GM06990 (cell line): ENCODE measurements at regions not wholly inside any gene's neighbourhood (a gene's known extent, or its start where the extent isn't known, plus 50 kb on each side); places are given as distances from the start of the nearest gene placed in this dataset.

Source experiments
- DNase-seq: peaks from one replicate; pipeline ENCODE4 v3.0.0-alpha.2; 2011; ENCODE audit not compliant: insufficient read length; ENCODE audit errors: extremely low read depth
- H3K27me3 ChIP-seq: replicated peaks from 2 replicates; pipeline ENCODE4 v1.6.0; 2011; ENCODE audit warnings: low read length; ENCODE audit not compliant: control insufficient read depth, insufficient read depth
- H3K36me3 ChIP-seq: 2 replicates; pipeline ENCODE4 v1.5.1; 2011; ENCODE audit warnings: low read length; ENCODE audit not compliant: control insufficient read depth, insufficient read depth
- H3K4me3 ChIP-seq: replicated peaks from 2 replicates; pipeline ENCODE4 v1.5.1; 2011; ENCODE audit warnings: low read depth, mild to moderate bottlenecking, control low read depth, low read length
- CTCF ChIP-seq: IDR thresholded peaks from 2 replicates; pipeline ENCODE4 v1.5.1; 2011; ENCODE audit warnings: low read length, control low read depth, mild to moderate bottlenecking, inconsistent platforms; ENCODE audit not compliant: insufficient read depth, poor library complexity, severe bottlenecking

- DNase-seq, result no peak
- H3K27me3 ChIP-seq, result no peaks in the 10 kb centered on the region
These were observed 2162.0 kb downstream of the MRPL39 start for GRCh38 chr21:23445307-23445706.

DNA sequence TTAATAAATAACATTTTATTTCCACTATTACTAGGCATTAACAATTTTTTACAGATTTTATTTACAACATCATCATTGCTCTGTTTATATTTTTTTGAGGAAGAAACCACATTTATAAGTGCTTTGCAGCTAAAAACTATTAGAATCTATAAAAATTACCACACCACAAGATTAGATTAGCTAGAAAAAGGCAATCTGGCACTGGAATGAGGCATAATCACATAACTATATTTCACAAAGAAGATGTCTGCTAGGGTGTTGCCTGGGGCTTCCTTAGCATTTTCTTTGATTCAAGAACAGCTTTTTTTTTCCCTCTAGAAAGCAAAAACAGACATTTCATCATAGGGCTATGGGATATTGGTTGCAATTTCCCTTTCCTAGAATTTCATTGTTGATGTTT is 2169.2 kb downstream of the MRPL39 start:
- DNase-seq, result no peak
- TF ChIP-seq CTCF, result no peak
- H3K36me3 ChIP-seq, result no peaks in the 10 kb centered on the region
- no peaks in the 10 kb centered on the region for H3K27me3 ChIP-seq
- no peak overlapping the region for H3K4me3 ChIP-seq

More at GRCh38 chr21:23445307-23445706, 2162.0 kb downstream of the MRPL39 start:
- H3K36me3 ChIP-seq, result no peaks in the 10 kb centered on the region
- no peak for TF ChIP-seq CTCF
- no peak overlapping the region for H3K4me3 ChIP-seq

- Histone ChIP-seq H3K4me3 (no peak overlapping the region), H3K36me3 (no peaks in the 10 kb centered on the region), H3K27me3 (no peaks in the 10 kb centered on the region)
- DNase-seq, result no peak
- TF ChIP-seq CTCF, result no peak
These were observed 2204.3 kb downstream of the MRPL39 start for GRCh38 chr21:23402929-23403520.

DNA sequence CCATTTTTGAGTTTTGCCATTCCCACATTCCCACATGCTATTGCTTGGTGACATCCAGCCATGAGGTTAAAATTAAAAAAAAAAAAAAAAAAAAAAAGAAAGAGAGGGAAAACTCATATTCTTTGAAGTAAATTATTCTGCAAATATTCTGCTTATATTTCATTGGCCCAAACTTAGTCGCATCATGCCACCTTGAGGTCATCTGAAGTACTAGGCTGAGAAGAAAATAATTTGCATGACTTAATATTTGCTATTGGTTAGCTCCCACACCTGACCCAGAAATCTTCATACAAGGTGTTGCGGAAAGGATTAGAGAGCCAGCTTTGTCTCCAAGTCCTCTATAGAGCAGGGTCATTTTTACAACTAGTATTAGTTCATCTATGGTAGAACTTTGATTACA is 2206.0 kb downstream of the MRPL39 start:
- Histone ChIP-seq H3K36me3 (no peaks in the 10 kb centered on the region), H3K27me3 (no peaks in the 10 kb centered on the region), H3K4me3 (no peak overlapping the region)
- no peak for TF ChIP-seq CTCF
- no peak for DNase-seq

GRCh38 chr21:23398726-23399125 is 2208.6 kb downstream of the MRPL39 start:
- DNase-seq, result no peak
- no peaks in the 10 kb centered on the region for H3K36me3 ChIP-seq
- no peak for TF ChIP-seq CTCF

DNA sequence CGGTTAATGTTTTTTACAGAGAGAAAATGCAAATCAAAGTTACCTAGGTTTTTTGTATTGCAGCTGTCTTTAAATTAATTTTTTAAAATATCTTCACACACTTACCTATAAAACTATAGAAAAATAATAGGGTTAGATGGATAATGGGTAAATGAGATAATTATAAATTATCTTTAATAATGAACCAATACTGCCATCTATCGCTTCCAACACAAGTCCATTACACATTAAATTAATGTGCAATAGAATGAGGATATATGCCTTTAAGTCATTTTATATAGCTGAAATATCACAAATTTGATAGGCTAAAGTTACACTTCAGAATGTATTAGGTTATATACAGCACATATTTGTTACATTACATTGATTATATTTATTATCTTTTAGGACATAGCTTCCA is 2212.8 kb downstream of the MRPL39 start:
- H3K27me3 ChIP-seq, result no peaks in the 10 kb centered on the region

More at GRCh38 chr21:23398726-23399125, 2208.6 kb downstream of the MRPL39 start:
- Histone ChIP-seq H3K27me3 (no peaks in the 10 kb centered on the region), H3K4me3 (no peak overlapping the region)

More for the DNA sequence above, 2212.8 kb downstream of the MRPL39 start:
- Histone ChIP-seq H3K36me3 (no peaks in the 10 kb centered on the region), H3K4me3 (no peak overlapping the region)
- DNase-seq, result no peak
- no peak for TF ChIP-seq CTCF
